ENCODE measurements at regions not wholly inside any gene's neighbourhood (a gene's known extent, or its start where the extent isn't known, plus 50 kb on each side); places are given as distances from the start of the nearest gene placed in this dataset.

- DNase-seq (ENCODE audit: low spot score), result no peak
These were observed 208.1 kb upstream of the THSD7B start for GRCh38 chr2:136557203-136557602.

GRCh38 chr2:136550181-136550580 is 215.2 kb upstream of the THSD7B start:
- no peak for DNase-seq (ENCODE audit: low spot score)

- DNase-seq (ENCODE audit: low spot score), result no peak
These were observed 226.0 kb upstream of the THSD7B start for GRCh38 chr2:136539355-136539754.

GRCh38 chr2:136538489-136538888 is 226.9 kb upstream of the THSD7B start:
- DNase-seq (ENCODE audit: low spot score), result no peak

DNA sequence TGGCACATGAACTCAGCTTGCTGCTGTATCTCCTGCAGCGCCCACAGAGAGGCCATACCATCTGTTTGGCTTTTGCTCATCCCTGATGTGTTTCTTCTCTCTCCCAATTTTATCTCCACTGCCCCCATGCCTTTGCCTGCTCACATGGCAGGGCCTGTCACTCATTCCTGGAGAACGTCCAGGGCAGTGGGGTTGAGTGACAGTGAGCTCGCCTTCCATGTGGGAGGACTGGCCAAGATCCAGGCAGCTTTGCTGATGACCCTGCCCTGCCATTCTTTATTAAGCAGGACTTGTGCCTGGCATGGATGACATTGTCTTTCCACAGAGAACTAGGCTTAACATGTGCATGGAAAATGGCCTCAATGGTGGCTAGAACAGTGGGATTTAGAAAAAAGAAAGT is 230.5 kb upstream of the THSD7B start:
- DNase-seq (ENCODE audit: low spot score), result no peak

DNA sequence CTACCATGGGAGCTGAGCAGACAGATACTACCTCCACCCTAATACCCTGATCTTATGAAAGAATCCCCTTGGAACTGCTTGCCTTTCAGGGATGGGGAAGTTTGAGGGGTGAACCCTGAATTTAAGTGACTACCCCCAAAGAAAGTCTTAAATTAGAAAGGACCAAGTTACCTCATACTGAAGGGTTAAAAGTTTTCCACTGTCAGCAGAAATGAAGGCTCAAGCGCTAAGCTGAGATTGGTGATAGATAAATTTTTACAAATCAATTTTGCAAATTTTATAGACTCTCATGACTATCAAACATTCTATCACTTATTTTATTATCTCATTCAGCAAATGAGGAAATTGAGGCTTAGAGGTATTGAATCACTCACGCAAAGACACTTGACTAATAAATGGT is 233.2 kb upstream of the THSD7B start:
- DNase-seq (ENCODE audit: low spot score), result no peak

DNA sequence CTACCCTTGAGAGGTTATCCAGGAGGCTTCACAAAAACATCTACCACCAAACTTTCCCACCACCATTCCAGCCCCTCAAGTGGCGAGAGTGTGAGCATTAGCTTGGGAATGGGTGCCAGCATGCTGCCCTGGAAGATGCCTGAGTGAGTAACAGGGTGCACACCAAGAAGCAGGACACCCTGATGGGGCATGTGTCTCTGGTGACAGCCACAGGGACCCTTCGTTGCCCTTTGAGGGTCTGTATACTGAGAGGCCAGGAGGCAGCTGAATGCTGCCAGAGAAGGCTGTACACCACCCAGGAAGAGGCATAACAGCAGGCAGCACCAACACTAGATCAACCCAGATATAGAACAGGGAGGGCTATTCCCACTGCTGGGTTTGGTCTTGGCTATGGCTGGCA is 233.6 kb upstream of the THSD7B start:
- DNase-seq (ENCODE audit: low spot score), result no peak

GRCh38 chr2:136530146-136530545 is 235.2 kb upstream of the THSD7B start:
- DNase-seq (ENCODE audit: low spot score), result no peak

DNA sequence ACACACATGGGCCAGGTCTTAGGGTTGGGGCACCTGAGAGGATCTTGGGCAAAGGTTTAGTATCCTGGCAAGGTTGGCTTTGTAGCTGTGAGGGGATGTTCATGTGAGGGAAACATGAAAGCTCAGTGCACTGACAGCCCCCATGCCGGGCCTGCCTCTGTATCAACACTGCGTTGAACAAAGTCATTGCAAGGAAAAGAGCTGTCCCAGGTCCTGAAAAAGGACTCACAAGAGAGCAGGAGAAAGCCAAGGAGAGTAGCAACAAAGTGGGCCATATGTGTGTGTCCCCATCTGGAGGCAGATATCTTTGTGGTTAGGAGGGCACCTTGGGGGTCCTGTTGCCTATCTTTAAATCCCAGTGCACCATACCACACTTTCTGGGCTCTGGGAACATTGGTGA is 237.8 kb upstream of the THSD7B start:
- no peak for DNase-seq (ENCODE audit: low spot score)

GRCh38 chr2:136522724-136523123 is 242.6 kb upstream of the THSD7B start:
- no peak for DNase-seq (ENCODE audit: low spot score)

- DNase-seq (ENCODE audit: low spot score), result no peak
These were observed 247.6 kb upstream of the THSD7B start for GRCh38 chr2:136517716-136518115.

GRCh38 chr2:136510244-136510643 is 255.1 kb upstream of the THSD7B start:
- no peak for DNase-seq (ENCODE audit: low spot score)

- no peak for DNase-seq (ENCODE audit: low spot score)
These were observed 259.9 kb upstream of the THSD7B start for GRCh38 chr2:136505462-136505861.

- DNase-seq (ENCODE audit: low spot score), result no peak
These were observed 262.7 kb upstream of the THSD7B start for GRCh38 chr2:136502660-136503059.

DNA sequence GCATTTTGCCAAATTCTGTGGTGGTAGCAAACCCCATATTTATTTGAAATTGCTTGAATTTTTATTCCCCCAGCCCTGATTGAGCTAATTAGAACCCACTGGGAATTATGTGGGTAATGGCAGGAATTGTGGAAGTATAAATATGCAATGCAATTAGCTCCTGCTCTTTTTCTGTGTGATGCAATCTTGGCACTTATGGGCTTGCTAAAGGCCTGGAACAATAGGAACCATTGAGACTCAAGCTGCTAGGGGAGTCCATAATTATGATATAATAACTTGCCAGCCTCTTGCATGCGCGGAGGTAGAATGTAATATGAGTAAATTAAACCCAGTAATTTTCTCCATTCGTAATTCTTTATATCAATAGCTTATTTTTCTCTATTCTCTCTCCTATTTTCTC is 267.6 kb upstream of the THSD7B start:
- no peak for DNase-seq (ENCODE audit: low spot score)

DNA sequence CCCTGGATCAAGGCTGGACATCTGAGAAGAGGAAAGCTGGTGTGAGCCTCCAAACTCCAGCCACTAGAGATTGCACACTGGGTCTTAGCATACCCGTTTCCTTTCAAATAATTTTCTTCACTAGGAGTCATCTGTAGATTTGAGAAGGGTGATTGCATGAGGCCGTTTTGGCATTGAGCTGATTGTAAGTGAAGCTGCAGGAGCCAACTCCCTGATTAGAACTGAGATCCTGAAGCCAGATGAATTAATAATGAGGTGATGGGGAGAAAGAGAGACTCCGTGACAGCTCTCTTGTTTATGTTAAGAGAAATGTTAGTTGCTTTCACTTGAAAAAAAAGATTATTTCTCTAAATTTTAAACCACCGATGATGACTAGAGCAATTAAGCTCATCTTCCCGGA is 268.4 kb upstream of the THSD7B start:
- no peak for DNase-seq (ENCODE audit: low spot score)

- DNase-seq (ENCODE audit: low spot score), result no peak
These were observed 269.7 kb upstream of the THSD7B start for GRCh38 chr2:136495636-136496035.

- DNase-seq (ENCODE audit: low spot score), result no peak
These were observed 272.4 kb upstream of the THSD7B start for GRCh38 chr2:136492901-136493300.

DNA sequence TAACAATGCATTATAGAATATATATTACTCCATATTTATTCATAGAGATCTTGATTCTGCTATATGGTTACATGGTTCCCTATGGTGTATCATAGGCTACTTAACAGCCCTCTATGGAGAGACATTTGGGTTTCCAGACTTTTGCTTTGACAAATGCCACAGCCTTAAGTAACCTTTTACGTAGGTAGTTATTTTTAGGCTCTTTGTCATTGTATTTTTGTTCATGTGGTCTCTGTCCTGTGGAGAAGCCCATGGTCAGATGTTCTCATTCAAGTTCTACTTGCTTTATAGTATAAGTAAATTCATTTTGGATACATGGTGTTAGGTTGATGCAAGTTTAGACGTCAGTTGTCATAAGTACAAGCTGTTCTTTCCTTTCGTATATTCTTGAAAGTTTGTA is 275.2 kb upstream of the THSD7B start:
- DNase-seq (ENCODE audit: low spot score), result no peak

- no peak for DNase-seq (ENCODE audit: low spot score)
These were observed 277.9 kb upstream of the THSD7B start for GRCh38 chr2:136487421-136487820.

GRCh38 chr2:136486115-136486514 is 279.2 kb upstream of the THSD7B start:
- DNase-seq (ENCODE audit: low spot score), result no peak

GRCh38 chr2:136482966-136483365 is 282.4 kb upstream of the THSD7B start:
- DNase-seq (ENCODE audit: low spot score), result no peak

DNA sequence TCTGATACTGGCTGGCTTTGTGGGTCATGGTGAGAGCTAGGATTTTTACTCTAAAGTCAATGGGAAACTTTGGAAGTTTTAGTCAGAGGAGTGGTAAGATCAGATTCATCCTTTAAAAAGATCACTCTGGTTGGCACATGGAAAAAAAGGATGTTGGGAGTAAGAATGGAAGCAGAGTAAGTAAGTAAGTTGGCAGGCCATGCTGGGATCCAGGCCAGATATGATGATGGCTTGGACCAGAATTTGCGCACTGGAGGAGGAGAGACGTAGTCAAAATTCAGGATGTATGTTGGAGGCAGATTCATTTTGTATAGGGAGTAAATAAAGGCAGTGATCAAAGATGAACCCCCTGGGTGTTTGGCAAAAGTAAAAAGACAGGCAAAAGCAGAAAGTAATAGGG is 283.3 kb upstream of the THSD7B start:
- DNase-seq (ENCODE audit: low spot score), result no peak

- no peak for DNase-seq (ENCODE audit: low spot score)
These were observed 285.6 kb upstream of the THSD7B start for GRCh38 chr2:136479696-136480095.

GRCh38 chr2:136468799-136469369 is 296.5 kb upstream of the THSD7B start:
- DNase-seq (ENCODE audit: low spot score), result no peak

Data from left forelimb (tissue), 1 donor.